NCI-H2227 (cell line): ENCODE measurements at regions not wholly inside any gene's neighbourhood (a gene's known extent, or its start where the extent isn't known, plus 50 kb on each side); places are given as distances from the start of the nearest gene placed in this dataset.

Source experiments
- DNase-seq: peaks from one replicate; lab custom pipeline; 2025; ENCODE audit not compliant: unreplicated experiment; lab: John Stamatoyannopoulos, UW

DNA sequence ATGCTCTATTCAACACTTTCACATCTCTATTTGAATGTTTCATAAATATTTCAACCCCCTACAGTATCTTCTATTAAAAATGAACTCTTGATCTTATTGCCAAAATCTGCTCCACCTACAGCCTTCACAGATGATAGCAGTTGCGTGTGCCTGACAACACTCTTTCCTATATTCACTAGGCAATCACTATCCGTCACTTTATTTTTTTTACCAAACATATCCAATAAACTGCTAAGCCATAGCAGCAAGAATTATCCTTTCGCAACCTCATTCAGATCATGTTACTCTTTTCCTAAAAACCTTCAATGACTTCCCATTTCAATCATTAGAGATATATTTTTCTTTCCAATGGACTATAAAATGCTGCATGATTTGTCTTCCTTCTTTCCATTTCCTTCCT, 629.8 kb upstream of the PCDH9 start:
- no peak for DNase-seq

DNA sequence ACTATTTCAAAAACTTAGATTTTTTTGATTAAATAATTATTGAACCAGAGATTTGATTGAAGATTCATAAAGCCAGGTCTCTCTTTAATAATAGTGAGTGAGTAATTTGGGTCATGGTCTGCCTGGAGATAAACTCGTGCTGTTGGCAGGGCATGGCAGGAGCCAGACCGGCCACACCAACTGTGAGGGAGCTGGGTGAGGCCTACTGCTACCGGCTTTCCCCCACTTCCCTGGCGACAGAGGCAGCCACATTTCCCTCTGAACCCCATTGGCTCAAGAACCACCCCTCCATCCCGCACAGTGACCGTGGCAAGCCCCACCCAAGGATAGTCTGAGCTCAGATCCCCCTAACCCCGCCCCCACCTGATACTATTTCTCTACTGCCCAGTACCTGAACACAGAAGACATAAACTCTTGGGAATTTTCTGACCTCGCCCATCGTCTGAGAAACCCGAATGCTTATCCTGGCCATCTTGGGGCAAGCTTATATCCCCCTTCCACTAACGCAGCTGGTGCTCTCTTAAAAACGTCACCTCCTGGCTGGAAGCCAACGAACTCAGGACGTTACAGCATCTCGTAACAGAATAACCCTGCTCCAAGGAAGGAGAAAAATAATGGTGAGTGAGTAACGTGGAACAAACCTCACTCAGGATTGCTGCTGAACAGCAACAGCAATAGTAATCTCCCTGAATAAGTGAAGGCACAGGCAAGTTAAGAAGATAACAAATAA, 627.6 kb upstream of the PCDH9 start:
- DNase-seq = no peak

- DNase-seq = no peak
Measured at GRCh38 chr13:67856955-67857354, 626.8 kb upstream of the PCDH9 start.

DNA sequence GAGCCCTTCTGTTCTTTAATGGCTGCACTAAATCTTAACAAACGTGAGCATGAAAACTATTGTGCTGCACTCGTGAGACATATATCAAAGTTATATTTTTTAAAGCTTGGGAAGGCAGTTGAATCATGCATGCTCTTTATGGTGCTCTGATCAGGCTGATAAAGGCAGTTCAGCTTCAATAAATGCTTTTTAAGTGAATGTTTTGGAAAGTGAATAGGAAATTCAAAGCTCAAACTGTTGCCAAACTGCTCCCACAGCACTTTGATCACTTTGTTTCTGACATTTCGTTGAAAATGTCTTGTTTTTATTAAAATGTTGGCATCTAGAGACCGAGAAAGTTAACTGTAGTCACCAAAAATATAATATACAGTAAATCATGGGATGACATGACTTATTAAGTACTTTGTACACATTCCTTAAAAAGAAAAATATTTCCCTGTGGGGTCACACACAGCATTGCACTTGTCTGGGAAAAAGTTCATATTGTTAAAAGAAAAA, 625.7 kb upstream of the PCDH9 start:
- DNase-seq = no peak

DNA sequence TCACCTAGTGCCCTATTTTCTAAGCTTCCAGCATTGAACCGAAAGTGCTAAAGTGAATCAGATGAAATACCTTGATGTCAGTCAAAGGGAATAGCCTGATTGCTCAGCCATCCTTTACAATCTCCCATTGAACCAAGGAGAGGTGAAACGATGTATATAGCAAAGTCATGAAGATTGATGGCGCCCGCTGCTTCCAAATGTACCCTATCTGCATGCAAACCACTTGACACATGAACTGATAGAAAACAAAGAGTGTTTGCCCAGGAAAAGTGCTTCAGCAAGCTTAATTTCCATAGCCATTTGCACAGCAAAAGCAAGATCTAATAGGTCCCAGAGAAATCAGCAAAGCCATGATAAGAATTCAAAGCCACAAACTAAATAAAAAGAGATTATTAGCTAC, 624.9 kb upstream of the PCDH9 start:
- no peak for DNase-seq

- no peak for DNase-seq
Measured at GRCh38 chr13:67844574-67844973, 614.4 kb upstream of the PCDH9 start.

DNA sequence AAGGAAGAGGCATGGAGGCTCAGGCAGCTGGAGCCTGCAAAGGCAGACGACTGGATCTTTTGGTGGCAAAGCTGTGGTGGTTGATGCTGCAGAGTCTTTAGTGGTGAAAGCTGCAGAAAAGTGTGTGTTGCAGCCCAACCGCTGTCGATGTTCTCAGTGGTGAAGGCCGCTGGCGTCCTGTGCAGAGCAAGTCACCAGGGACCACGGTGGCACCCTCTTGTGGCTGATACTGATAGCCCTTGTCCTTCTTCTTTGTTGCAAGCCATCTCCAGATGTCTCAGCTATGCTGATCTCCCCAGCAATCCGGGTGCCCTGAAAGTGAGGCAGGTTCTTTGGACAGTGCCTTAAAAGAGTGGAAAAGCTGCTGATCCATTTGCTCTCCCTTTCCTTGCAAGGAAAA, 610.9 kb upstream of the PCDH9 start:
- no peak for DNase-seq

DNA sequence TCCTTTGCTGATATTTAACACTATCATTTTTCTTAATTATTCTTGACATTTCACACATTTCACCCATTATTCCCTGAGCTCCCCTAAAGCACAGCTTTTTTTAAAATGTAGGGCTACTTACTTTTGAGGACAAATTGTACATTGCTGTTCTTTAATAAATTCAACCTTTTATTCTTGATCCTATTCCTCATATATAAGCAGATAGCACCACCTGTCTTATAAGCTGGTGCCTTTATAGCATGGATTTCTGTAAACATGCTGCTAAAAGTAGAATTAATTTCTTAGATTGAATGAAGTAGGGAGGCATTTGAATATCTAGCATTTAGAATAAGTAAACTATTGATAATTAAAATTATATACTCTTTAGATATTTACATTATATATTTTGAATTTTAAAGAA, 603.4 kb upstream of the PCDH9 start:
- DNase-seq = no peak

GRCh38 chr13:67829641-67830040, 599.5 kb upstream of the PCDH9 start:
- no peak for DNase-seq

DNA sequence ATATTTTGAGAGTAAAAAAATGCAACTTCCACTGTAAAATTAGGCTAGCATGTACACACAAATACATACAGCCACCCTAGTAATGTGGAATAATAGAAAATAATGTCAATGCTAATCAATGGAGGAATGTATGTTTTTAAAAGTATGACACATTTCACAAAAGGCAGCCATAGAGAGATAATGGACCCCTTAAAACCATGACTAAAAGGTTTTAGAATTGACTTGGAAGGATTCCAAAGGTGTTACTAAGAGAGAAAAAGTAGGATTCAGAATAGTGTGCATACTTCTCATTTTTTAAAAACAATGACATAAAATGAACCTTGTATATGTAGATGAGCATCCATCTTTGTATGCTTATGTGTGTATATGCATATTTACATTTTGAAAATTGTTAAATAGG, 597.9 kb upstream of the PCDH9 start:
- no peak for DNase-seq

GRCh38 chr13:67821606-67822005, 591.5 kb upstream of the PCDH9 start:
- no peak for DNase-seq

DNA sequence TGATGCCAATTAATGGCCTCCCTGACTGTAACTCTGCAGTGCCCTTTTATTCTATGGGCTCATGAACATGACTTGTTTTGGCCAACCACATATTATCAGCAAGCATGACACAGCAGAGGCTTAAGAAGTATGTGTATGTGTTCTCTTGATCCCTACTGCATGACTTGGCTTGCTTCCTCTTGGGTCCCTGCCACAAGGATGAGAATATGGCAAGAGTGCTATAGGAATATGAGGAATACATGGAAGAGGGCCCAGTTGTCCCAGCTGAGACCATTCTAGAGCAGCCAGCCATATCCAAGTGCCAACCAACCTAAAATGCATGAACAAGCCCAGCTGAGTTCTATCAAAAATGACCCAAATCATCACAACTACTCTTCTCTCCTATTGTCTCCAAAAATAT, 576.7 kb upstream of the PCDH9 start:
- no peak for DNase-seq

DNA sequence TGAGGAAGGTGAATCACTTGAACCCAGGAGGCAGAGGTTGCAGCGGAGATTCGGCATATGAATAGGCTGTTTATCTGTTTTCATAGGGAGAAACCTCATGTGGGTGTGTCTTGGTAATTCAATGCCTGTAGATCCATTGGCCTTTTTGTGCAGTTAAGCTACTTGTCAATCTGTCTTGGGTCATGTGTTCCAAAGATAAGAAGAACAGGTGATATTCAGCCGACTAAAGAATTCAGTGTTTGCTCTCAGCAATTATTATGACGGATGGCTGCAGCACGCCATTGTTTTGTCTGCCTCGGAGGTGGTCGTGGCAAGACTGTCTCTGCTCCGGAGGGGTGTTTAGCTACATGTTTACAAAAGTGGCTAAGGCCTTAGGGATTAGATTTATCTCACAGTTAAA, 573.0 kb upstream of the PCDH9 start:
- DNase-seq = no peak

GRCh38 chr13:67792151-67792676, 562.1 kb upstream of the PCDH9 start:
- no peak for DNase-seq

DNA sequence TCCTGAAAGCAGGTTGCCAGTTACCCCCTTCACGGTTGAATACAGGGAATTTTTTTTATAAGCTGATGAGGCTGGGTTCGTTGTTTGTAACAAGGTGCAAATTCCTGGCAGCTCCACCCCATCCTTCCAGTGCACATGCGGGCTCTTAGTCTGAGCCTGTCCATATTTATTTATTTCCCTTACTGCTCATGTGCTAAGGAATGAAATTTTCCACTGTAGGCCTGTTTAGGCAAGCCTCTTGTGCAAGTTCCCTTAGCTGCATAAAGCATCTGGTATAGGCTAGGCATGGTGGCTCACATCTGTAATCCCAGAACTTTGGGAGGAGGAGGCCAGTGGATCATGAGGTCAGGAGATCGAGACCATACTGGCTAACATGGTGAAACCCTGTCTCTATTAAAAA, 560.9 kb upstream of the PCDH9 start:
- DNase-seq = no peak

DNA sequence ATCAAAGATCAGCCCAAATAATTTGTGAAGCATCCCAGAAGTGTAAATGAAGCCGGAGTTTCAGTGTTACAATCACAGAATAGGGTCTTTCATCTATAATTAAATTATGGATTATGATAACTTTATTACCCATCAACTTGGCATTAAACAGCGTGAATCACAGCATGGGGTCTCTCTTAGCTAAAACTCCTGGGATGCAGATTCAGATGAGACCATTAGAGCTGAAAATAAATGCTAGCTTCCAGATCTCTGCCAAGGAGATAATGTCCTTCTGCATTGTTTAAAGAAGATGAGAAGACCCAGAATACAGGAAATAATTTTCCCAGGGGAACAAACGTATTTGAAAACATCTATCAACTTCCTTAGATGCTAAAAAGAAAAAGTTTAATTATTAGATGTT, 546.0 kb upstream of the PCDH9 start:
- no peak for DNase-seq

- DNase-seq = no peak
Measured at GRCh38 chr13:67775359-67775758, 545.2 kb upstream of the PCDH9 start.

- DNase-seq = no peak
Measured at GRCh38 chr13:67772807-67773453, 542.8 kb upstream of the PCDH9 start.

GRCh38 chr13:67771106-67771505, 541.0 kb upstream of the PCDH9 start:
- no peak for DNase-seq

GRCh38 chr13:67769987-67770341, 539.8 kb upstream of the PCDH9 start:
- DNase-seq = no peak

DNA sequence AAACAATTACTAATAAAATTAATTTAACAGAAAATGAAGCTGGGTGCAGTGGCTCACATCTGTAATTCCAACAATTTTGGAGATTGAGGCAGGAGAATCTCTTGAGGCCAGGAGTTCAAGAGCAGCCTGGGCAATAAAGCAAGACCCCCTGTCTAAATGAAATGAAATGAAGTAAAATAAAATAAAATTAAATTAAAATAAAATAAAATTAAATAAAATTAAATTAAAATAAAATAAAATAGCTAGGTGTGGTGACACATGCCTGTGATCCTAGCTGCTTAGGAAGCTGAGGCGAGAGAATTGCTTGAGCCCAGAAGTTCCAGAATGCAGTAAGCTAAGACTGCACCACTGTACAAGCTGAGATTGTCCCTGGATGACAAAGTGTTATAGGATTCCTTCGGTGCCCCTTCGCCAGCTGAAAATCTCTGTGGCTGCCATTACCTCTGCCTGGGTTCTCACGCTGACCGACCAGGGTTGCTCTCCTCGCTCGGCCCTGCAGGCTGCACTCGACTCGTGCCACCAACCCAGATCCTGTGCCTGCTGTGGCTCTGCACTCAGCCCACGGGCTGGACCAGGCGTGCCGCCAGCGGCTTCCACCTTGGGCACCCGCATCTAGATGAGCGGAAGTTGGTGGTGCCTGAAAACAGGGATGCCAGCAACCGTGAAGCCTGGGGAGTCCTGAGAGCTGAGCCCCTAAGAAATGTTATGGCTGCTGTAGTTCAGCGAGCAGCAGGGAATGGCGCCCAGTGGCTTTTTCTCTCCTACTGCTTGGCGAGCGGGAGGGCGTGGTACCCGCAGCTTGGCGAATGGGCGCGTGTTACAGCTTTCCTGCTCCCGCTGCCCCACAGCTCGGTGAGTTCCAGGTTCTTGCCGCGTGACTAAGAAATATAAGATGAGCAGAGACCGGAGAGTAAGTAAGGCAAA, 539.2 kb upstream of the PCDH9 start:
- no peak for DNase-seq

DNA sequence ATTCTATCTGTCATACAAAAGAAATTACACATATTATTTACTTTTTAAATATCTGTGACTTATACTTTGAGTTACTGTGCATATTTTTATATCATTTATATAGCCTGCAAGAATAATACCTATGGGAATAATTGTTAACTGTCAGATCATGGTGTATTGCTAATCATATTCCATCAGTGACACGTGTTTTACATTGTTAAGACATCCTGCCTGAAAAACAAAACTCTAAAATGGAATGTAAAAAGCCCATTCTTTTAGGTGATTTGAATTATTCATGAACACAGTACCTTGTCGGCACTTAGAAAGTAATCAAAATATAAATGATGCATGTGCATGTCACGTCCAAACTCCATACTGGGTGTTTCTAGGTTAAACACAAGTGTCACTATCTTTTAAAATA, 533.8 kb upstream of the PCDH9 start:
- DNase-seq = no peak
